ENCODE measurements at regions not wholly inside any gene's neighbourhood (a gene's known extent, or its start where the extent isn't known, plus 50 kb on each side); places are given as distances from the start of the nearest gene placed in this dataset.
"Not testable (repeated sequence)": the region's sequence is repeated elsewhere in the genome, so short reads cannot be mapped to it uniquely, and the experiment has no call there.

DNA sequence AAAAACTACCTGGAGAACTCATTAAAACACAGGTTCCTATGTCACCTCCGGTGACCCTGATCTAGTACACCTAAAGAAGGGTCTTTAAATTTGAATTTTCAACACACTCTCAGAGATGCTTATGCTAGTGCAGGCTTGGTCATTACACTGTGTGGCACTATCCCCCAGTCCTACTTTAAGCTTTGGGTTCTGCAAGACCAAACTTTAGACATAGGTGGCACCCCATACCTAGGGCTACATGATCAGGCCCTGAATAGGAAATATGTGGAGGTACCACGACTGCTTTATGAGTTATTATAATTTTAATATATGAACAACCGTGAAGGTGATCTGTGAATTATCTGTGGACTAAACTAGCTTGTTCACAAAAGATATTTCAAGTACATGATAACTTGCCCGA lies 201.3 kb upstream of the OR13F1 start:
- H3K36me3 ChIP-seq (ENCODE audit: control insufficient read depth, insufficient read depth, low read length) = no peaks in the 10 kb centered on the region
- no peaks in the 10 kb centered on the region for H3K4me1 ChIP-seq (ENCODE audit: control insufficient read depth, insufficient read depth, low read length)
- no peaks in the 10 kb centered on the region for H3K27me3 ChIP-seq (ENCODE audit: control insufficient read depth, insufficient read depth, low read length)
- H3K9me3 ChIP-seq (ENCODE audit: control insufficient read depth, insufficient read depth, low read depth, low read length) = peaks cover 4% of the 10 kb centered on the region; the same call in 1 of the 2 replicates
- no peak overlapping the region for H3K9ac ChIP-seq (ENCODE audit: low read length)
- no peak overlapping the region for H3K27ac ChIP-seq (ENCODE audit: low read depth, low read length)
- no peak overlapping the region for H3K4me3 ChIP-seq (ENCODE audit: low read depth, low read length)

DNA sequence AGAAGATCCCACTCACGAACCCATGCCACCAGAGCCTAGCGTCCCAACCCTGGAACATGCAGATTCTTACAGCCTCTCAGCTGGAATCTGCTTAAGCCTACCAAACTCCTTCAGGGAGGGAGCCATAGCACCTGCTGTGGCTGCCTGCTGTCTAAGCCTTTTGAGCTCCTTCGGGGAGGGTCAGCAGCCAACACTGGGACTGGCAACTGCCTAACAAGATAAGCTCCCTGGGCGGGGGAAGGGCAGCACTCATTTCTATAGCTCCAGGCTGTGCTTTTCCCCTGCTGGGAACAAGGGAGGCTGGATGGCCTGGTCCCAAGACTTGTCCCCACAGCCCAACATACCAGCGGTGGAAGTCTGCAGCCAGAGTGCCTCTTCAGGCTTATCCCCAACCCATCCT lies 199.1 kb upstream of the OR13F1 start:
- H3K27ac ChIP-seq (ENCODE audit: low read depth, low read length) = no peak overlapping the region
- no peaks in the 10 kb centered on the region for H3K36me3 ChIP-seq (ENCODE audit: control insufficient read depth, insufficient read depth, low read length)
- peaks cover 4% of the 10 kb centered on the region; the same call in 1 of the 2 replicates for H3K9me3 ChIP-seq (ENCODE audit: control insufficient read depth, insufficient read depth, low read depth, low read length)
- no peak overlapping the region for H3K4me3 ChIP-seq (ENCODE audit: low read depth, low read length)
- no peaks in the 10 kb centered on the region for H3K4me1 ChIP-seq (ENCODE audit: control insufficient read depth, insufficient read depth, low read length)
- H3K9ac ChIP-seq (ENCODE audit: low read length) = no peak overlapping the region
- no peaks in the 10 kb centered on the region for H3K27me3 ChIP-seq (ENCODE audit: control insufficient read depth, insufficient read depth, low read length)

GRCh38 chr9:104313396-104314110 lies 190.5 kb upstream of the OR13F1 start:
- Histone ChIP-seq H3K36me3 (ENCODE audit: control insufficient read depth, insufficient read depth, low read length) (no peaks in the 10 kb centered on the region), H3K27me3 (ENCODE audit: control insufficient read depth, insufficient read depth, low read length) (no peaks in the 10 kb centered on the region), H3K9me3 (ENCODE audit: control insufficient read depth, insufficient read depth, low read depth, low read length) (peaks cover 15% of the 10 kb centered on the region; the same call in 1 of the 2 replicates), H3K4me3 (ENCODE audit: low read depth, low read length) (no peak overlapping the region), H3K9ac (ENCODE audit: low read length) (no peak overlapping the region), H3K27ac (ENCODE audit: low read depth, low read length) (no peak overlapping the region), H3K4me1 (ENCODE audit: control insufficient read depth, insufficient read depth, low read length) (no peaks in the 10 kb centered on the region)

DNA sequence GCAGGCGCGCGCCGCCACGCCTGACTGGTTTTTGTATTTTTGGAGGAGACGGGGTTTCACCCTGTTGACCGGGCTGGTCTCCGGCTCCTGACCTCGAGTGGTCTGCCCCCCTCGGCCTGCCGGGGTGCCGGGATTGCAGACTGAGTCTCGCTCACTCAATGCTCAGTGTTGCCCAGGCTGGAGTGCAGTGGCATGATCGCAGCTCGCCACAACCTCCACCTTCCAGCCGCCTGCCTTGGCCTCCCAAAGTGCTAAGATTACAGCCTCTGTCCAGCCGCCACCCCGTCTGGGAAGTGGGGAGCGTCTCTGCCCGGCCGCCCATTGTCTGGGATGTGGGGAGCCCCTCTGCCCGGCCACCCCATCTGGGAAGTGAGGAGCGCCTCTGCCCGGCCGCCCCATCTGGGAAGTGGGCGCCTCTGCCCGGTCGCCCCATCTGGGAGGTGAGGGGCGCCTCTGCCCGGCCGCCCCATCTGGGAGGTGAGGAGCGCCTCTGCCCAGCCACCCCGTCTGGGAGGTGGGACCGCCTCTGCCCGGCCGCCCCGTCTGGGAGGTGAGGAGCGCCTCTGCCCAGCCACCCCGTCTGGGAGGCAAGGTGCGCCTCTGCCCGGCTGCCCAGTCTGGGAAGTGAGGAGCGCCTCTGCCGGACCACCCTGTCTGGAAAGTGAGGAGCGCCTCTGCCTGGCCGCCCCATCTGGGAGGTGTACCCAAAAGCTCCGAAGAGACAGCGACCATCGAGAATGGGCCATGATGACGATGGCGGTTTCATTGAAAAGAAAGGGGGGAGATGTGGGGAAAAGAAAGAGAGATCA lies 187.7 kb upstream of the OR13F1 start:
- not testable (repeated sequence) for H3K36me3 ChIP-seq (ENCODE audit: control insufficient read depth, insufficient read depth, low read length); H3K4me1 ChIP-seq (ENCODE audit: control insufficient read depth, insufficient read depth, low read length); H3K9ac ChIP-seq (ENCODE audit: low read length); H3K27me3 ChIP-seq (ENCODE audit: control insufficient read depth, insufficient read depth, low read length); H3K4me3 ChIP-seq (ENCODE audit: low read depth, low read length); H3K27ac ChIP-seq (ENCODE audit: low read depth, low read length)
- H3K9me3 ChIP-seq (ENCODE audit: control insufficient read depth, insufficient read depth, low read depth, low read length) = peaks cover 15% of the 10 kb centered on the region; the same call in 1 of the 2 replicates

DNA sequence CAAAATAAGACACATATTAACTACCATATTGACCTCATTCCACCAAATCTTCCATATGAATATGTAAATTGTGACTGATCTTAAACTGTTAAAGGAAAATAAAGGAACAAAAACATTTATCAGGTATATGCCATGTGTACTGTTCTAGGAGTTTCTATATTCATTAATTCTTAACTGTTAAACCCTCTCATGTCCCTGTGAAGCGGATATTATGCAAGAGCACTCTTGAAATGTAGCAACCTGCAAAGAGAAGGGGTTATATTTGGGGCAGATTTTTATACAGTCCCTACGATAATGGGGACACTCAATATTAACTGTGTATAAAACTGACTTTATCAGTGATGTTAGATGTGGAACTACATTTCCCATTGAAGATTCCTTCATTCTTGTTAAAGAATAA lies 184.9 kb upstream of the OR13F1 start:
- Histone ChIP-seq H3K27ac (ENCODE audit: low read depth, low read length) (no peak overlapping the region), H3K36me3 (ENCODE audit: control insufficient read depth, insufficient read depth, low read length) (no peaks in the 10 kb centered on the region), H3K9ac (ENCODE audit: low read length) (no peak overlapping the region), H3K4me3 (ENCODE audit: low read depth, low read length) (no peak overlapping the region), H3K27me3 (ENCODE audit: control insufficient read depth, insufficient read depth, low read length) (no peaks in the 10 kb centered on the region), H3K4me1 (ENCODE audit: control insufficient read depth, insufficient read depth, low read length) (no peaks in the 10 kb centered on the region), H3K9me3 (ENCODE audit: control insufficient read depth, insufficient read depth, low read depth, low read length) (peaks cover 13% of the 10 kb centered on the region; the same call in 1 of the 2 replicates)

DNA sequence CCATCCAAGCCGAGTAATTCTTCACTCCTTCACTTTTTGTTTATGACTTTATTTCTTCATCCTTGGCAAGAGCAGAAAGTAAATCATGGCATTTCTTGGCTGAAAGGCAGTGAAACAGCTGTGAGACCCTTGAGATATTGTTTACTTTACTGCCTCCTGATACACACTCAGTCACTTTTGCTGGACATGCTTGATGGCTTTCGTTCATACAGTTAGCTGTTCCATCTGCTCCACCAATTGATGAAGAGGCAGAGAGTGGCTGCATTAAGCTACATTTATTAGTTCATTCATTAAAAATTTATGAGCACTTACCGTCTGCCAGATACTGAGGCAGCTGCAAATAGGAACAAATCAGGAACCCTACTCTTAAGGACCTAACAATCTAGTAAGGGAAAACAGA lies 184.4 kb upstream of the OR13F1 start:
- Histone ChIP-seq H3K4me1 (ENCODE audit: control insufficient read depth, insufficient read depth, low read length) (no peaks in the 10 kb centered on the region), H3K27ac (ENCODE audit: low read depth, low read length) (no peak overlapping the region), H3K27me3 (ENCODE audit: control insufficient read depth, insufficient read depth, low read length) (no peaks in the 10 kb centered on the region), H3K36me3 (ENCODE audit: control insufficient read depth, insufficient read depth, low read length) (no peaks in the 10 kb centered on the region), H3K9me3 (ENCODE audit: control insufficient read depth, insufficient read depth, low read depth, low read length) (peaks cover 12% of the 10 kb centered on the region; the same call in 1 of the 2 replicates), H3K4me3 (ENCODE audit: low read depth, low read length) (no peak overlapping the region), H3K9ac (ENCODE audit: low read length) (no peak overlapping the region)

DNA sequence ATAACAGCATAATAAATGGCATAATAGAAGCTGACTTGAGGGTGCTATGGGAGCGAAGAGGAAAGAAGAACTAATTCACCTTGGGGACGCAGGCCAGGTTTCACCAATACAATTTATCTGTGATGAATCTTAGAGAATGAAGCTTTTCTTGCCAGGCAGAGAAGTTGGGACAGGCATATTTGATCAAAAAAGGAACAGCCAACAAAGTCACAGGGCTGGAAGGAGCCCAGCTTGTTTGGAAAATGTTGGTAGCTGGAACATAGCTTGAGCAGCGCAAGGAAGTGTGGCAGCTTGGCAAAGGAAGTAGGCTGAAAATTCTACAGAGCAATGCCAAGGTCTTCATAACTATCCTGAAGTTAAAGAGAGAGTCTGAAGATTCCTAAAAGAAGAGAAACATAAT lies 181.5 kb upstream of the OR13F1 start:
- no peaks in the 10 kb centered on the region for H3K27me3 ChIP-seq (ENCODE audit: control insufficient read depth, insufficient read depth, low read length)

GRCh38 chr9:104323967-104324694 lies 179.9 kb upstream of the OR13F1 start:
- H3K9ac ChIP-seq (ENCODE audit: low read length); H3K4me1 ChIP-seq (ENCODE audit: control insufficient read depth, insufficient read depth, low read length); H3K36me3 ChIP-seq (ENCODE audit: control insufficient read depth, insufficient read depth, low read length); H3K27ac ChIP-seq (ENCODE audit: low read depth, low read length); H3K9me3 ChIP-seq (ENCODE audit: control insufficient read depth, insufficient read depth, low read depth, low read length); H3K27me3 ChIP-seq (ENCODE audit: control insufficient read depth, insufficient read depth, low read length); H3K4me3 ChIP-seq (ENCODE audit: low read depth, low read length): not testable (repeated sequence)

More for the DNA sequence above, 181.5 kb upstream of the OR13F1 start:
- H3K36me3 ChIP-seq (ENCODE audit: control insufficient read depth, insufficient read depth, low read length) = no peaks in the 10 kb centered on the region
- H3K27ac ChIP-seq (ENCODE audit: low read depth, low read length) = no peak overlapping the region
- no peaks in the 10 kb centered on the region for H3K4me1 ChIP-seq (ENCODE audit: control insufficient read depth, insufficient read depth, low read length)
- no peak overlapping the region for H3K9ac ChIP-seq (ENCODE audit: low read length)
- no peak overlapping the region for H3K4me3 ChIP-seq (ENCODE audit: low read depth, low read length)
- H3K9me3 ChIP-seq (ENCODE audit: control insufficient read depth, insufficient read depth, low read depth, low read length) = no peaks in the 10 kb centered on the region; the same call in 1 of the 2 replicates

DNA sequence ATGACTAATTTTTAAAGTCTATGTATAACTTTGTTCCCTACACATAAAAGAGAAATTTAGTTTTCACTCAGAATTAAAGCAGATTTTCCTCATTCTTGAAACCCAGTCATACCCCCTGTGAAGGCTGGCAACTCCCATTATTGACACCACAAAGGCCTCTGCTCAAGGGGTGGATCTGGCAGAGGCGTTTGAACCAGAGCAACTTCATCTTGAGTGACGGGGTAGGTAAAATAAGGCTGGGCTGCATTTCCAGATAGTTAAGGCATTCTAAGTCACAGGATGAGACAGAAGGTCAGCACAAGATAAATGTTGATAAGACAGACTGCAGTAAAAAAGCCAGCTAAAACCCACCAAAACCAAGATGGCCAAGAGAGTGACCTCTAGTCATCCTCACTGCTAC lies 177.2 kb upstream of the OR13F1 start:
- H3K27ac ChIP-seq (ENCODE audit: low read depth, low read length) = no peak overlapping the region
- H3K9me3 ChIP-seq (ENCODE audit: control insufficient read depth, insufficient read depth, low read depth, low read length) = no peaks in the 10 kb centered on the region
- H3K27me3 ChIP-seq (ENCODE audit: control insufficient read depth, insufficient read depth, low read length) = no peaks in the 10 kb centered on the region
- no peaks in the 10 kb centered on the region for H3K4me1 ChIP-seq (ENCODE audit: control insufficient read depth, insufficient read depth, low read length)
- no peak overlapping the region for H3K4me3 ChIP-seq (ENCODE audit: low read depth, low read length)
- H3K9ac ChIP-seq (ENCODE audit: low read length) = no peak overlapping the region
- H3K36me3 ChIP-seq (ENCODE audit: control insufficient read depth, insufficient read depth, low read length) = no peaks in the 10 kb centered on the region

- Histone ChIP-seq H3K4me1 (ENCODE audit: control insufficient read depth, insufficient read depth, low read length) (no peaks in the 10 kb centered on the region), H3K4me3 (ENCODE audit: low read depth, low read length) (no peak overlapping the region), H3K9ac (ENCODE audit: low read length) (no peak overlapping the region), H3K9me3 (ENCODE audit: control insufficient read depth, insufficient read depth, low read depth, low read length) (peaks cover 7% of the 10 kb centered on the region), H3K36me3 (ENCODE audit: control insufficient read depth, insufficient read depth, low read length) (no peaks in the 10 kb centered on the region), H3K27me3 (ENCODE audit: control insufficient read depth, insufficient read depth, low read length) (no peaks in the 10 kb centered on the region), H3K27ac (ENCODE audit: low read depth, low read length) (no peak overlapping the region)
These were observed 174.8 kb upstream of the OR13F1 start for GRCh38 chr9:104329245-104329644.

DNA sequence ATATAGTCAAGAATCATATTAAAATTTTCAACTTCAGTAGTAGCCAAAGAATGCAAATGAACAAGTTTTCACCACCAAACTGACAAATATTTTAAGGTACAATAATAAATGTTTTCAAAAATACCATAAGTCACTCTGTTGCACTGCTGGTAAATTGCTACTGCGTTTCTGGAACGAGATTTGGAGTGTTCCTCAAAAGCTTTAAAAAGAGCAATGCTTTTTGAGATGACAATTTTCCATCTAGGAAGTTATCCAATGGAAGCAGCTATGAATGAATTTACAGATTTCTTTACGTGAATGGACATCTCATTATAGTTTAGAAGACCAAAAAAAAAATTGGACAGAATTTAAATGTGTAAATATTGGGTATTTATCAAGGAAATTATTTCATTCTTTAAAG lies 173.2 kb upstream of the OR13F1 start:
- no peaks in the 10 kb centered on the region for H3K27me3 ChIP-seq (ENCODE audit: control insufficient read depth, insufficient read depth, low read length)
- H3K36me3 ChIP-seq (ENCODE audit: control insufficient read depth, insufficient read depth, low read length) = no peaks in the 10 kb centered on the region
- H3K9me3 ChIP-seq (ENCODE audit: control insufficient read depth, insufficient read depth, low read depth, low read length) = peaks cover 18% of the 10 kb centered on the region

More for the DNA sequence above, 173.2 kb upstream of the OR13F1 start:
- H3K4me3 ChIP-seq (ENCODE audit: low read depth, low read length) = no peak overlapping the region
- H3K4me1 ChIP-seq (ENCODE audit: control insufficient read depth, insufficient read depth, low read length) = no peaks in the 10 kb centered on the region
- H3K9ac ChIP-seq (ENCODE audit: low read length) = no peak overlapping the region
- no peak overlapping the region for H3K27ac ChIP-seq (ENCODE audit: low read depth, low read length)

Measured in HUES6 (cell line).